ENCODE measurements at regions not wholly inside any gene's neighbourhood (a gene's known extent, or its start where the extent isn't known, plus 50 kb on each side); places are given as distances from the start of the nearest gene placed in this dataset.
A peak's percentile ranks its signal among the peaks of the same experiment; 100 is the strongest.

DNA sequence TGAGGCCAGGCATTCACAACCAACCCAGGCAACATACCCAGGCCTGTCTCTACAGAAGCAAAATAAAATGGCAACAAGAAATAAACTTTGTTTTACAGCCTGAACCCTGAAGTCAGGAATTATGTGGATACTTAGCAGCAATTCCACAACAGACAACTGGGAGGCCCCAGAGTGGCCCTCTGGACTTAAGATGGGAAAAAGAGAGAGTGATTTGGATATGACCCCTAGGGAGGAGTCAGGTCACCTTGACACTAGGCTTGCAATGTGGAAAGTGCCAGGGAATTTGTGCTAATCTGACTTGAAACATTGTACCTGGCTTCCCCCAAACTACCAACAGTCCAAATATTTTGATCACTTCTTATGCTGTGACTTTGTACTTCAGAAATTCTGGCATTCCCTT lies 193.1 kb downstream of the PARM1 start:
- intact Hi-C loops (cut with micrococcal nuclease), result no loop called here
- Mint-ChIP-seq H3K27me3 (no peaks in the 10 kb centered on the region), H3K4me3 (no peak overlapping the region), H3K9me3 (ENCODE audit: insufficient read depth) (no peaks in the 10 kb centered on the region), H3K27ac (no peak overlapping the region), H3K4me1 (peaks cover 6% of the 10 kb centered on the region)
- Histone ChIP-seq H3K27ac (ENCODE audit: low read length in 2 of 2) (no peak overlapping the region), H3K27me3 (replicated peaks in 1 of 4; ENCODE audit: control extremely low read depth in 1 of 4, control insufficient read depth in 3 of 4, insufficient read depth in 4 of 4, low read length in 3 of 4) (no peaks in the 10 kb centered on the region), H3K9me3 (ENCODE audit: control extremely low read depth in 1 of 3, control insufficient read depth in 2 of 3, insufficient read depth in 1 of 3, low read length in 2 of 3) (no peaks in the 10 kb centered on the region), H3K4me1 (ENCODE audit: control insufficient read depth in 2 of 2, insufficient read depth in 2 of 2, low read length in 2 of 2) (no peaks in the 10 kb centered on the region), H3K36me3 (replicated peaks in 1 of 2; ENCODE audit: control extremely low read depth in 1 of 2, control insufficient read depth in 1 of 2, extremely low read depth in 1 of 2, insufficient read depth in 2 of 2, low read length in 1 of 2) (no peaks in the 10 kb centered on the region), H3K4me2 (replicated peaks; ENCODE audit: low read depth, low read length, poor library complexity, severe bottlenecking) (no peak overlapping the region), H4K20me1 (ENCODE audit: control insufficient read depth, insufficient read depth, low read length, poor library complexity, severe bottlenecking) (no peaks in the 10 kb centered on the region), H3K9ac (ENCODE audit: low read length) (no peak overlapping the region), H3K79me2 (ENCODE audit: control insufficient read depth, insufficient read depth, low read length) (peaks cover 2% of the 10 kb centered on the region), H3K4me3 (ENCODE audit: control extremely low read depth in 1 of 5, extremely low read depth in 1 of 5, insufficient read depth in 1 of 5, low read depth in 2 of 5, low read length in 4 of 5) (peak overlapping the region in 2 of 5 experiments; percentile 0 to 24), H2AFZ (ENCODE audit: insufficient read depth, low read depth, low read length, poor library complexity, severe bottlenecking) (no peak overlapping the region)
- ATAC-seq (ENCODE audit: low read depth) (no peak), DNase-seq (no peak)
- POLR2A ChIA-PET, result no interaction called here
- TF ChIP-seq, protein P1, sequence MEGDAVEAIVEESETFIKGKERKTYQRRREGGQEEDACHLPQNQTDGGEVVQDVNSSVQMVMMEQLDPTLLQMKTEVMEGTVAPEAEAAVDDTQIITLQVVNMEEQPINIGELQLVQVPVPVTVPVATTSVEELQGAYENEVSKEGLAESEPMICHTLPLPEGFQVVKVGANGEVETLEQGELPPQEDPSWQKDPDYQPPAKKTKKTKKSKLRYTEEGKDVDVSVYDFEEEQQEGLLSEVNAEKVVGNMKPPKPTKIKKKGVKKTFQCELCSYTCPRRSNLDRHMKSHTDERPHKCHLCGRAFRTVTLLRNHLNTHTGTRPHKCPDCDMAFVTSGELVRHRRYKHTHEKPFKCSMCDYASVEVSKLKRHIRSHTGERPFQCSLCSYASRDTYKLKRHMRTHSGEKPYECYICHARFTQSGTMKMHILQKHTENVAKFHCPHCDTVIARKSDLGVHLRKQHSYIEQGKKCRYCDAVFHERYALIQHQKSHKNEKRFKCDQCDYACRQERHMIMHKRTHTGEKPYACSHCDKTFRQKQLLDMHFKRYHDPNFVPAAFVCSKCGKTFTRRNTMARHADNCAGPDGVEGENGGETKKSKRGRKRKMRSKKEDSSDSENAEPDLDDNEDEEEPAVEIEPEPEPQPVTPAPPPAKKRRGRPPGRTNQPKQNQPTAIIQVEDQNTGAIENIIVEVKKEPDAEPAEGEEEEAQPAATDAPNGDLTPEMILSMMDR (IDR thresholded peaks at IDR 0.05), result no peak
- no peak for TF ChIP-seq EZH2 (IDR thresholded peaks at IDR 0.05; ENCODE audit: borderline replicate concordance, insufficient read depth, low read depth, low read length, poor library complexity, severe bottlenecking)
- CTCF ChIA-PET, result no interaction called here

DNA sequence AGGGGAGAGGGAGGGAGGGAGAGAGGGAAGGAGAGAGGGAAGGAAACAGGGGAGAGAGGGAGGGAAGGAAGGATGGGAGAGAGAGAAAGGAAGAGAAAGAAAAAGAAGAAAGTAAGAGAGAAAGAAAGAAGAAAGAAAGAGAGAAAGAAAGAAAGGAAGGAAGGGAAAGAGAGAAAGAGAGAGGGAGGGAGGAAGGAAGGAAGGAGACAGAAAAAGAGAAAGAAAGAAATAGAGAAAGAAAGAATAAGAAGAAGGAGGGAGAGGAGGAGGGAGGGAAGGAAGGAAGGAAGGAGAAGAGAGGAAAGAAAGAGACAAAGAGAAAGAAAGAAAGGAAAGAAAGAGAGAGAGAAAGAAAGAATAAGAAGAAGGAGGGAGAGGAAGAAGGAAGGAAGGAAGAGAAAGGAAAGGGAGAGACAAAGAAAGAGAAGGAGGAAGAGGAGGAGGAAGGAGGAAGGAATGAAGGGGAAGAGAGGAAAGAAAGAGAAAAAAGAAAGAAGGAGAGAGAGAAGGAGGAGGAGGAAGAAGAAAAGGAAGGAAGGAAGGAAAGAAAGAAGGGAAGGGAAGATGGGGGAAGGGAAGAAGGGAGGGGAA lies 189.6 kb downstream of the PARM1 start:
- H3K27me3 ChIP-seq (replicated peaks in 1 of 4; ENCODE audit: control extremely low read depth in 1 of 4, control insufficient read depth in 3 of 4, insufficient read depth in 4 of 4, low read length in 3 of 4), result no peaks in the 10 kb centered on the region
- H3K4me3 ChIP-seq (ENCODE audit: control extremely low read depth in 1 of 5, extremely low read depth in 1 of 5, insufficient read depth in 1 of 5, low read depth in 2 of 5, low read length in 4 of 5), result no peak overlapping the region
- ATAC-seq (ENCODE audit: low read depth), result no peak
- H3K9me3 ChIP-seq (ENCODE audit: control extremely low read depth in 1 of 3, control insufficient read depth in 2 of 3, insufficient read depth in 1 of 3, low read length in 2 of 3), result peaks cover 0 to 10% (median 0%) of the 10 kb centered on the region in 3 donors
- H3K4me2 ChIP-seq (replicated peaks; ENCODE audit: low read depth, low read length, poor library complexity, severe bottlenecking), result no peak overlapping the region
- Mint-ChIP-seq H3K4me3 (no peak overlapping the region), H3K4me1 (peaks cover 6% of the 10 kb centered on the region), H3K27ac (no peak overlapping the region), H3K27me3 (no peaks in the 10 kb centered on the region), H3K9me3 (ENCODE audit: insufficient read depth) (peaks cover 4% of the 10 kb centered on the region)
- H3K79me2 ChIP-seq (ENCODE audit: control insufficient read depth, insufficient read depth, low read length), result peaks cover 2% of the 10 kb centered on the region
- no peak overlapping the region for H3K9ac ChIP-seq (ENCODE audit: low read length)
- H4K20me1 ChIP-seq (ENCODE audit: control insufficient read depth, insufficient read depth, low read length, poor library complexity, severe bottlenecking), result no peaks in the 10 kb centered on the region
- TF ChIP-seq EZH2 (IDR thresholded peaks at IDR 0.05; ENCODE audit: borderline replicate concordance, insufficient read depth, low read depth, low read length, poor library complexity, severe bottlenecking), result no peak
- TF ChIP-seq, protein P1 (IDR thresholded peaks at IDR 0.05), result no peak
- H2AFZ ChIP-seq (ENCODE audit: insufficient read depth, low read depth, low read length, poor library complexity, severe bottlenecking), result no peak overlapping the region
- no peaks in the 10 kb centered on the region for H3K4me1 ChIP-seq (ENCODE audit: control insufficient read depth in 2 of 2, insufficient read depth in 2 of 2, low read length in 2 of 2)
- intact Hi-C loops (cut with micrococcal nuclease), result no loop called here
- DNase-seq, result no peak
- H3K36me3 ChIP-seq (replicated peaks in 1 of 2; ENCODE audit: control extremely low read depth in 1 of 2, control insufficient read depth in 1 of 2, extremely low read depth in 1 of 2, insufficient read depth in 2 of 2, low read length in 1 of 2), result no peaks in the 10 kb centered on the region
- ChIA-PET POLR2A (no interaction called here), CTCF (no interaction called here)
- no peak overlapping the region for H3K27ac ChIP-seq (ENCODE audit: low read length in 2 of 2)
